ENCODE measurements at regions not wholly inside any gene's neighbourhood (a gene's known extent, or its start where the extent isn't known, plus 50 kb on each side); places are given as distances from the start of the nearest gene placed in this dataset.

- TF ChIP-seq CTCF (IDR thresholded peaks at IDR 0.05), result no peak
- TF ChIP-seq POLR2AphosphoS5 (IDR thresholded peaks at IDR 0.05; ENCODE audit: low read depth, low read length), result no peak
- TF ChIP-seq TAF1 (IDR thresholded peaks at IDR 0.05; ENCODE audit: borderline replicate concordance, low read depth, low read length), result no peak
- TF ChIP-seq, protein P1, sequence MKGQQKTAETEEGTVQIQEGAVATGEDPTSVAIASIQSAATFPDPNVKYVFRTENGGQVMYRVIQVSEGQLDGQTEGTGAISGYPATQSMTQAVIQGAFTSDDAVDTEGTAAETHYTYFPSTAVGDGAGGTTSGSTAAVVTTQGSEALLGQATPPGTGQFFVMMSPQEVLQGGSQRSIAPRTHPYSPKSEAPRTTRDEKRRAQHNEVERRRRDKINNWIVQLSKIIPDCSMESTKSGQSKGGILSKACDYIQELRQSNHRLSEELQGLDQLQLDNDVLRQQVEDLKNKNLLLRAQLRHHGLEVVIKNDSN (IDR thresholded peaks at IDR 0.05; ENCODE audit: borderline replicate concordance, low read depth), result no peak
- TF ChIP-seq MAX (IDR thresholded peaks at IDR 0.05; ENCODE audit: low read depth), result no peak
- no peak for TF ChIP-seq GATA2 (CRISPR knock-in tag; IDR thresholded peaks at IDR 0.05)
- TF ChIP-seq, protein P2, sequence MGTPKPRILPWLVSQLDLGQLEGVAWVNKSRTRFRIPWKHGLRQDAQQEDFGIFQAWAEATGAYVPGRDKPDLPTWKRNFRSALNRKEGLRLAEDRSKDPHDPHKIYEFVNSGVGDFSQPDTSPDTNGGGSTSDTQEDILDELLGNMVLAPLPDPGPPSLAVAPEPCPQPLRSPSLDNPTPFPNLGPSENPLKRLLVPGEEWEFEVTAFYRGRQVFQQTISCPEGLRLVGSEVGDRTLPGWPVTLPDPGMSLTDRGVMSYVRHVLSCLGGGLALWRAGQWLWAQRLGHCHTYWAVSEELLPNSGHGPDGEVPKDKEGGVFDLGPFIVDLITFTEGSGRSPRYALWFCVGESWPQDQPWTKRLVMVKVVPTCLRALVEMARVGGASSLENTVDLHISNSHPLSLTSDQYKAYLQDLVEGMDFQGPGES (IDR thresholded peaks at IDR 0.05; ENCODE audit: low read depth, low read length), result no peak
- no peak for TF ChIP-seq EP300 (IDR thresholded peaks at IDR 0.05; ENCODE audit: borderline replicate concordance in 1 of 2, low read depth in 1 of 2, low read length in 1 of 2)
- TF ChIP-seq EZH2phosphoT487 (IDR thresholded peaks at IDR 0.05; ENCODE audit: borderline replicate concordance, low read depth), result no peak
Observed at GRCh38 chr2:128670066-128670465, 351.4 kb upstream of the HS6ST1 start.

All from SK-N-SH (cell line).